GDM1 (cell line): ENCODE measurements at regions not wholly inside any gene's neighbourhood (a gene's known extent, or its start where the extent isn't known, plus 50 kb on each side); places are given as distances from the start of the nearest gene placed in this dataset.

ENCODE experiments used
- DNase-seq: peaks from one replicate; lab custom pipeline; 2025; lab: John Stamatoyannopoulos, UW

DNA sequence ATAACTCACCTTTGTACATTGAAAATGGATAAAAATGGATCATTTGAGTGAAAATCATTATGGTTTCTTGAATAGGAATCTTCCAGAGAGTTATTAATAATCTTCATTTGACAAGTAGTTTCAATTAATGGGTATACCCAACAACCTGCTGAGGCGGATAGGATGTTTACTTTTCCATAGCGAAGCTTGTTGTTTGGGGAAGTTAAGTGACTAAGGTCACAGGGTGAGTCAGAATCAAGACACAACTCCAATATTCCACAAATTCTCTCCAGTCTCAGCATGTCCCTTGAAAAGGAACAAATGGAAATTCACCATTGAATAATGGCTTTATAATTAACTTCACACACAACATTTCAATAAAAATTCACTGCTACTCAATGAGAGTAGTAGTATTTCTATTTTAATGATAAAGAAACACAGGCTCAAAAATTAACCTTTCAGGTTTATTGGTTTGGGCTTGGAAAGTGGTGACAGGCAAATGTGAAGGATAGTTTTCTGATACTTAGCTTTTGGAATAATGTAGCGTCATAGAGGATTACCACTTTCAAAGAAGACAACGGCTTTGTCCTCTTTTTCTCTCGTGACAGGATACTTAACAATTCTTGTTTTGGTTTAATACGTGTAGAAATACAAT lies 211.3 kb downstream of the GPD2 start:
- no peak for DNase-seq

DNA sequence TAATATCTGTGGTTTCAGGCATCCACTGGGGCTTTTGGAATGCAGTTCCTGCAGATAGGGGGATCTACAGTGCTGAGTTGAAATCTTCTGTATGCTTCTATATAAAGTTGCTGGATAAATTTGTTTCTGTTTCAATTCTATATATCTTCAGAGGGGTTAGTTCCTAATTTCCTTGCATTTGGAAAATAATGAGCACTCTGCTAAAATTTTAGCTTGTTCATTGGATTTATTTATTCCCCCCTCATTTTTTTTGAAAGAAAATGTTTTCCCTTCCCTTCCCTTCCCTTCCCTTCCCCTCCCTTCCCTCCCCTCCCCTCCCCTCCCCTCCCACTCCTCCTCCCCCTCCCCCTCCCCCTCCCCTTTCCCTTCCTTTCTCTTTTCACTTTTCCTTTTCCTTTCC lies 212.3 kb downstream of the GPD2 start:
- DNase-seq: no peak

DNA sequence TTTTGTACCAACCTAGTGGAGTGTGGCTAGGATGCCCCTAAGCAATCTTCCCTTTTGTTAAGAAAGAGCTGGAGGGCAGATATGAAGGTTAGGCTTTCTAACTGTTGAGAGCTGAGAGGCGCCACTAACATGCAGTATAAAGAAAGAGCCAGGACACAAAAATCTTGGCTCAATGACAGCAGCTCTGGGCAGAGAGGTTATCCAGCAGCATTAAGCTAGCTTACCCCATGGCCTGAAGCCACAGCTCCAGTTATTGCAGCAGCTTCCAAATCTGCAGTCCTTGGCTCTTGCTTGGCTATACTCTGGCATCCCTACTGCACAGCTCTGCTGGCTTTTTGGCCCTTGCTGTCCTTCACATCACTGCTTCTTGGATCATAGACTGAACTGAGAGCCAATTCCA lies 213.4 kb downstream of the GPD2 start:
- DNase-seq: no peak

DNA sequence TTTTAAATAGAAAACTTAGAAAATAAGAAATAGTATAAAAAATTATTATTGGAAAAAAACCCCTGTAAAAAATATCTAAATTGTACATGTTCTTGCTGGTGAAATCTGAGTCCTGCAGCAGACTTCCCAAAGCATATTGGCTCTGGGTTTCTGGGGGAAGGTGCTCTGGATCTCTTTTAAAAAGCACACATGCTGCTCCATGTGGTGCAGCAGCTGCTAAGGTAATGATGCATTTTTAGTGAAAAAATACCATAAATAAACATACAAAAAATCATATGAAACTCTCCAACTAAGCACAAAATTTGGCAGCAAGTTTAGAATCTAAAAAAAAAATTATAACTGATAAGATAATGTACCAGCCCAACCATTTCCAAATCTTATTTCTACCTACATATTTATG lies 216.5 kb downstream of the GPD2 start:
- no peak for DNase-seq

DNA sequence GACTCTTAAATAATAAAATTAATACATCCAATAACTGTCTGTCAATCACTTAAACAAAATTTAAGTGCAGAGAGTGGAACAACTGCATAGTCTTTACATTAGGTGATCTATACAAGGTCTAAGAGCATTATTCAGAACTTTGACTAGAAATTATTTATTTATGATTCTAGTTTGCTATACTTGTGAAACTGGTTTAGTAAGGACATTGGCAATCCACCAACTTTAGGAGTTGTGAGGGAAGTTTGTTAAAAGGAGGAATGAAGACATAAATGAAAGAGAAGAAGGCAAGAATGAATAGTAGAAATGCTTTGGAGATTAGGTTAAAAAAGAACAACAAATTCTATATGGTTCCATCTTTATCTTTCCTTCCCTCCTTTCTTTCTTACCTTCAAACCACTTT lies 217.5 kb downstream of the GPD2 start:
- DNase-seq: no peak

DNA sequence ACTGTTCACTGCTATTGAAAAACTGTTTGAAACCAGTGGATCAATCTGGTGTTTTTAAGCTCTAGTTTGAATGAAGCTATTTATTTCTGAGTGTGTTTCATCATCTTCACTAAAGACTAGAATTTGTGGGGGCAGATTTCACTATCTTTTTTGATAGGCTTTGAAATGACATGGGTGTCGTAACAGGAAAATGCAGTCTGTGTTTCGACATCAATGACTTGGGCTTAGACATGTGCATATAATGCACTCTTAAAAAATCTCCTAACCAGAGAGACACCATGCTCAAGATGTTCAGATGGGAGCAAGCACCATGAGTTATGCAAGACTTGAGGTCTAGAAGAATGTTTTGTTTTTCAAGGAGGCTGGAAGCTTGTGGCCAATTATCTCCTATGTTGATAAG lies 221.6 kb downstream of the GPD2 start:
- no peak for DNase-seq

DNA sequence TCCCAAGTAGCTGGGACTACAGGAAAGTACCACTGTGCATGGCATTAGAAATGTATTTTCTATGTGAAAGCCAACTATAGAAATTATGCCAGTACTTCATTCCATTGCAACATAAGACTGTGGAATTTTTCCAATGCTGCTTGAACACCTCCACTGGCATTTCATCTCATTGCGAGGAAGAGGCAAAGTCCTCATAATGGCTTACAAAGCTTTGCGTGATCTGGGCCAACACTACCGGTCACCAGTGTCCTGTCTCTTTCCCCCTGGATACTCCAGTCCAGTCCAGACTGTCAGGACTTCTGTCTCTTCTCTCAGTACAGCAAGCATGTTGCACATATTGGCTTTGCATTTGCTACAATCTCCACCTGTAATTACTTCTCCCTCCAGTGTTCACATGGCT lies 223.5 kb downstream of the GPD2 start:
- DNase-seq: no peak

DNA sequence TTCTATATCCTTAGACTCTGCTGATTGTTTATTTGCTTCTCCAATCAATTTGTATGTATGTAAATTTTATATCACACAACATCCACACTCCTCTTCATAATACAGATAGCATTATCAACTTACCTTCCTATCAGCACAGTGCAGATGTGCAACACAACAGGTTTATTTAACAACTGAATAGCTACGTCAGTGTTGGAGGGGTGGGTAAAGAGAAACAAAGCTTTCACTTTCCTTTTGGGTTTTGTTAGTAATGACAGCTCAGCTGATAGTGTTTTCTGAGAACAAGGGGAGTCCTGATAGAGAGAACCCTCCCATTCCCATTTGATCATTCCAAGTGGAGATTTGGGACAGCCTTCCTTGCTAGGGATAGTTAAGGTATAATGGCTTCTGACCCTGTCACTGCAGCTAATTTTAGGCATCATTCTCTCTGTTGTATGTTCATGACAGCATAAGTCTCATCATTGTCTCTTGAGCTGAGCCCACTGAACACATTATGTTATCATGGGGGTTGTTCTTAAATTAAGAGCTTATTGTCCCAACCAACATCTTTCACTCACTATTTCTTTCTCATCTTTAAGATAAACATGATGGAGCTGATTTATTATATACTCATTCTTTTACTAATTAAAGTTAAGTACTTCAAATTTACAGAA lies 227.7 kb downstream of the GPD2 start:
- no peak for DNase-seq

DNA sequence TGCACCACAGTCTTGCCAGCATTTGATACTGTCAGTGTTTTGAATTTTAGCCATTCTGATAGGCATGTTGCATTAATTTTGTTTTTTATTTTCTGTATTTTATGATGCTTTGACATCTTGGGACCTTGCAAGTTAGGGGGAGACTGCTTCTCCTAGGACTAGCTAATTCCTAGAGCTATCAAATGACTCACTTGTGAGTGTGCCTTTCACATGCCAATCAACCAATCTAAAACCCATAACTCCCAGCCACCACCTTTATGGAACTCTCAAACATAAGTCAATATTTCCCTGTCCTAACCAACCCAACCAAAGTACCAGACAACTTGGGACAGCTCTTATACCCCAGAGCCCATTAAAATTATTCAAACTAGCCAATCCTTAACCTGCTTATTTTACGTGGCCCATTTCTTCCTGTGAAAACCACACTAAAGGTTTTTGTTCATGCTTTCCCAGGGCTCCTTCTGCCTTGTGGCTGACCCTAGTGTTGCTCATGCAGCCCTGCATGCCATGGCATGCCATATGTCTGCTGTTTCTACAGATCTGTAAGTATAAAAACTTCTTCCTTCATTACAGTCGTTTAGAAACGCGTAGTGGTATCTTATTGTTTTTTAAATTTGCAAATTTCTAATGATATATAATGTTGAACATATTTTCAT lies 230.1 kb downstream of the GPD2 start:
- no peak for DNase-seq

DNA sequence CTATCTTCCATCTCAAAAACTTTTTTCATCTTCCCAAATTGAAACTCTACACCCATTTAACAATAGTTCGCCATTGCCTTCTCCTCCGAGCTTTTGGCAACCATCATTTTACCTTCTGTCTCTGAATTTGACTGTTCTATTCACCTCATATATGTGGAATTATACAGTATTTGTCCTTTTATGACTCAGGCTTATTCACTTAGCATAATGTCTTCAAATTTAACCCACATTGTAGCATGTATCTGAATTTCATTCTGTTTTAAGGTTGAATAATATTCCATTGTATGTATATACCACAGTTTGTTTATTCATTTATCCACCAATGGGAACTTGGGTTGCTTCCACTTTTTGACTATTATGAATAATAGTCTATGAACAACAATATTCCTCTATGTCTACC lies 233.9 kb downstream of the GPD2 start:
- DNase-seq: no peak

DNA sequence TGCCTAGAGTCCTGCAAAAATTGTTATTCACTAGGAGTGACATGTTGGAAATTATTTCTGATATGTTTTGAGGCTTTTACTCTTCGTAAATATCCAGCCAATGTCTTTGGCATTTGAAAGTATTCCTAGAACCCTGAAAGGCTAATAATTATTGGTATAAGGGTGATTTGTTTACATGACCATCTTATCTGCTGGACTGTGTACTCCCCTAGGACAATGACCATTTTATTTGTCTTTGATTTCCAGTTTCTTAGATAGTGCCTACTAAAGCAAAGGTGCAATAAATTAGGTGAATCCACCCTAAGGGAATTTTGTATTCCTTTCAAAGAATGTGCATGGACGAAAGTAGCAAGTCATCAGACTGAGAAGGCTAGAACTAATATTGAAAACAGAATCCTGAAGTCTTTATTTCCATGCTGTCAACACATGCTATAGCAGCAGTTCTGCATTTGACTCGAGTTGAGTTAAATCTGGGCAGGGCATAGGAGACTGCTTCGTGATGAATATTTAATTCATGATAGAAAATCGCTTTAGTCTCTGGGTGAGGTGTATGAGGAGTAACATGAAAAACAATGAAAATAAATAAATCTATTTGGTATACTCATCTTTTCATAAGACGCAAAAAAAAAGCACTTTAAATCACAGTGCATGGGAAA lies 235.7 kb downstream of the GPD2 start:
- DNase-seq: no peak

DNA sequence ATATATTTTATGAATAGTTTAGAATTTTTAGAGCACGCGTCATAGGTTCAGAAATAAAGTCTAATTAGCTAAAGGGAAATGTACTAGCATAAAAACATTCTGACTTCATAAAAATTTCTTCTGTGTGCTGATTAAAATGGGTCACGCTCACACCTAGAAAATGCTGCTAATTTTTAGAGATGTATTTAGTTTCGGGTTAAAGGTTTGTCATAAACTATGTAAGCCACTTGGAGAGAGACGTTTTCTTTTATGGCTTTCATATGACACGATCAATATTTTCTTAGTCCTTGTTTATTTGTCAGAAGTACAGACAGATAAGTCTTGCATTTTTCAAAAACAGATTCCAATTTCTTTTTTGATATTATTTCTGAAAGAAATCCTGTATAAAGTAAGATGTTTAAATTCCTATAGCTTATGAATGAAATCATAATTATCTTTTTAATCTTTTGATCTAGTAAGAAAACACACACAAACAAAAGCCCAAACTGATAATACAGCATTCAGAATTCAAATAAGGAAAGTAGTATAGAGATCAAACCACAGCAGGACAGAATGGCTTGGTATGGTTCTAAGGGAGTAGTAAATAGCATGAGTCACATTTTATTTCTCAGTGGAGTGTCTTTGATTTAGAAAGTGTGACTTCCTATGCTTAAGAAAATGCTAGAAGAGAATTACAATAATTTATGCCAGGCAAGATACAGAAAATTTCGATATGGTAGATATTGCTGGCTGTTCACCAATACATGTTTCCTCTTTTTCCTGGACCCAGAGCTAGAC lies 236.6 kb downstream of the GPD2 start:
- DNase-seq: no peak

DNA sequence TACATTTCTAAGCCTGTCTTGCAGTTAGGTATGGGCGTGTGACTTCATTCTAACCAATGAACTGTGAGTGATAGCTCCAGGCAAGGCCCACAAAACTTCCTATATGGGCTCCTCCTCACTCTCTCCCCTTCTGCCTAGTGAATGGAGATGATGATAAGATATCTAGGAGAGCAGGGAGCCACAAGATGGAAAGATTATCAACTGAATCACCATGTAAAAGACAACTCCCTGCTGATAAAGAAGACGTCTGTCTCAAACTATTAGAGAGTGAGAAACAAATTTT lies 237.1 kb downstream of the GPD2 start:
- no peak for DNase-seq

DNA sequence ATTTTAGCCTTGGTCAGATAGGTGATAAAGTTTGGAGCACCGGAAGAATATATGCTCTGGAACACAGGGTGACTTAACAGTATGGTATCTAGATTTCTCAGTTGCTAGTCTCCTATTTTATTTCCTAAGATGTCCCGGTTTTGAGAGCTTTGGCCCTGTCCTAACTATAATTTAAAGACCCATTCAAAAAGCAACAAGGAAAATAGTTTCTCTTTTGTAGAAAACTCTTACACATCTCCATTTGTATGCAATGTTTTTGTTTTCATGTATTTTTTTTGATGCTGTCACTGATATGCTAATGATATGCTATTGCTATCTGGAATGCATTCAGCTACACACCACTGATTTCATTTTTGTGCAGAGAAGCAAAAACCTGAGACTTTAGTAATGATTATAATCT lies 237.8 kb downstream of the GPD2 start:
- DNase-seq: no peak

DNA sequence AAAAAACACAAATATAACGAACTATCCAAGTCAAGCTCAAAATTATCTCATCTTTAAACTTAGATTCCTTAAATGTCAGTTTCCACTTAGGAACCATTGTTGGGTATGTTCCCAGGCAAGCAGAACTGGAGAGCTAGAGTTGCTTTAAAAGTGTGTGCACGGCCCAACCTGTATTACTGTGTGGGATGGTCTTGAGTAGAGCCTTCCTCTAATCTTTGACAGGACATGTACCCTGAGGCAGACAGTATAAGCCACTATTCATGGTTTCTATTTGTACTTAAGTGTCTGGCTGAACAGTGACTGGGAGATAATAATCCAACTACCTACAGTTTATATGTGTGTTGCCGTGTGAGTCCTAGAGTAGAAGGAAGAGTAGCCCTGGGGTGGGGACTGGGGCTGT lies 239.7 kb downstream of the GPD2 start:
- DNase-seq: no peak

DNA sequence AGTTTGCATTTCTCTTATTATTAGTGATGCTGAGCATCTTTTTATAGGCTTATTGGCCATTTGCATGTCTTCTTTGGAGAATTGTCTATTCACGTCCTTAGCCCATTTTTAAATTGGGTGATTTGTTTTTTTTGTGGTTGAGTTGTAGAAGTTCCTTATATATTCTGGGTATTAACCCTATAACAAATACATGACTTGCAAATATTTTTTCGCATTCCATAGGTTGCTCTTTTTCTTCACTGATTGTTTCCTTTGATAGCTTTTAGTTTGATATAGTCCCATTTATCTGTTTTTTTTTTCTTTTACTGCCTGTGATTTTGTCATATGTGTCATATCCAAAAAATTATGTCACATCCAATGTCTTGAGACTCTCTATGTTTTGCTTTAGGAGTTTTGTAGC lies 243.6 kb downstream of the GPD2 start:
- DNase-seq: no peak

DNA sequence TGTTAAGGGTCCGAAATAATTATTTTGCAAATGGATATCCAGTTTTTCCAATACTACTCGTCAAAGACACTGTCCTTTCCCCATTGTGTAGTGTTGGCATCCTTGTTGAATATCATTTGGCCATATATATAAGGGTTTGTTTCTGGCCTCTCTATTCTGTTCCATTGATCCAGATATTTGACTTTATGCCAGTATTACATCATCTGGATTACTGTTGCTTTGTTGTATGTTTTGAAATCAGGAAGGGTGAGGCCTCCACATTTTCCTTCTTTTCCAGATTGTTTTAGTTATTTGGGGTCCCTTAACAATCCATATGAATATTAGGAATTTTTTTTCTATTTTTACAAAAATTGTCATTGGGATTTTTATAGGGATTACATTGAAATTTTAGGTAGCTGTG lies 244.1 kb downstream of the GPD2 start:
- no peak for DNase-seq

DNA sequence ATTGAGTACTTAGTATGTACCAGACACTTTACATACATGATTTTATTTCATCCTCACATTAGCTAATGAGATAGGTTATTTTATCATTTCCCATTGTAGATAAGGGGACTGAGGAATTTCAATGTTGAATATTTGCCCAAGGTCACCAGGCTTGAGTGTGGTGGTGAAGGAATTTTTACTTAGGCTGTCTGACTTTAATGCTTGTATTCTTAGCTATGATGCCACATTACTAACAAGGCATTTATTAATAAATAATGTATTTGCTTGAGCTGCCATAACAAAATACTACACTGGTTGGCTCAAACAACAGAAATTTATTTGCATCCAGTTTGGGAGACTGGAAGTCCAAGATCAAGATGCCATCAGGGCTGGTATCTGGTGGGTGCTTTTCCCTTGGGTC lies 250.9 kb downstream of the GPD2 start:
- DNase-seq: no peak

DNA sequence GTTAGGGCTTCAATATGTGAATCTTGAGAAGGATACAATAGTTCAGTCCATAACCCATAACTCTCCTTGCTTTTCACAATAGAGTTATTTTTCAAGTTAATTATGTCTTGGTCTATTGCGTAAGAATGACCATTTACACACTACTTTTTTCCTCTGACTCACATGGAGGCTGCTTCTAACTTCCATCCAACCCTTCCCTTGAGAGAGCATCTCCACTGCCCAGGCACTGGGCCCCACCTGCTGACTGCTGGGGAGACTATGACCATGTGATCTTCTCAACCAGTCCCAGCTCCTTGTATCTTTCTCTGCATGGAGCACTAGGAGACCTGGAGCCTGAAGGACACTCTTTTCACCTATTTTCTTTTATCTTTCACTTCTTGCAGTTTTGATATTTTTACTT lies 251.5 kb downstream of the GPD2 start:
- DNase-seq: no peak

DNA sequence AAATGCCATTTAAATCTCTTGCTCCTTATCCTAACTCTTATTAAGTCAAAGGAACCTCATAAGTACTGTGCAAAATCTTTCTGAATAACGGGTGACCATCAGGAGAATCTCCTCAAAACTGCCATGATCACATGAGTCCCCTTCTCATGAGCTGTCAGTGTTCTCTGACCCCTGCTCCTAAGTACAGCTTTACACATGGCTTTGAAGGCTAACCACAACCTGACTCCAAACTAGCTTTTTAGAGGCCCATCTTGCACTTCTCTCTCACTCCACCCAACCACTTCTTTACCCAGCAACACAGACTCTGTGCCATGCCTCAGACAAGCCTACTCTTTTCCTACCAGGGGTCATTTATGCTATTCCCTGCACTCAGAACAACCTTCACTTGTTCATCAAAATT lies 253.8 kb downstream of the GPD2 start:
- DNase-seq: no peak

DNA sequence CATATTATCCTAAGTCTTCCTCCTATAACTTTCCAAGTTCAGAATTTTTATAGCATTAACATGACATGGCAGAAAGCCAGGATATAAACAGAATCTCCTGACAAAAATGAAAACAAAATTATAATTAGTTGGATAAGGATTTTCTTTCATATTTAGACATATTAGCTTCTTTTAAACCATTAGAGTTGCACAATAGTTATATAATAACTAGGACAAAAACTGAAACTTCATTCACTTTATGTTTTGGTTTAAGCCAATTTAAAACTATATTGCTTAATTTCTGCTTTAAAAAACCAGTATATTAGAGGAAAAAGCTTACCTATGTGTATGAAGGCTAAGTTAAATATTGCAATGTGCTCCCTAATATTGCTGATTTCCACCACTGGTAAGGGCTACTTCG lies 254.8 kb downstream of the GPD2 start:
- no peak for DNase-seq

DNA sequence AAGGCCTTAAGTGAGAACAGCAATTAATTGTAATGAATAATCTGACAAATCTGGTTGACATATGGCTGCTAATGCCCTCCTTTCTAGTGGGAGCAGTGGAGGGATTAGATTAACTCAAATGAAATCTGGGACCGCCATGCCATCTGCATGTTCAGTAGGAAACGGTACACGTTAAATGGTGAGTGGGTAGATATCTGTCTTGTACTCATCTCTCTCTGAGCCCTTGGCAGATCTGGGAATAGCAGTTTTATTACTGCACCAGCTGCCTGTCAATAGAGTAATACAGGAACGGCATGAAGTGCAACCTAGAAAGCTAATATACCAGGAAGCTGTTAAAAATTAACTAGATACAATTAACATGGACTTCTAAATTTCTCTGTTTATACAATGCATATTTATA lies 258.8 kb downstream of the GPD2 start:
- no peak for DNase-seq

DNA sequence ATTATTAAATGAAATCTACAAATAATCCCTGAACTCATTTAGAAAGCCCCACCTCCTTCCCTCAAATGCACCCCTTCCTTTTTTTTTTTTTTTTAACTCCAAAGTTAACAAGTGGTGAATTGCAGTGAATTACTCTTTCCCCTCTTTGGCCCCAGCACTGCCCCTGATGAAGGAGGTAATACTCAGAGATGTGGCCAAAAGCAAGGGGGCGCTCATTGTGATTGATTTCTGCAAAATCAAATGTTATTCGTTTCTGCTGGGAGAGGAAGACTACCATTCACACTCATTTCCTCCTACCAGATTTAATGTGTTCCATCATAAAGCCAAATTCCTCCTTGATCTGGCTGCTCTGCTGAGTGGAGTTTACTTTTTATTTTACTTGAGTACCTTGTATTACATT lies 259.4 kb downstream of the GPD2 start:
- DNase-seq: no peak
